Ovary (tissue), 7 donors: ENCODE measurements at regions not wholly inside any gene's neighbourhood (a gene's known extent, or its start where the extent isn't known, plus 50 kb on each side); places are given as distances from the start of the nearest gene placed in this dataset.

Experiments
- DNase-seq, 5 donors: peaks; one replicate each; pipeline ENCODE4 v3.0.0-alpha.2; 2019 to 2020
- H3K27ac ChIP-seq, 2 donors: fragments of 200-600 bp; one replicate each; pipeline versions ENCODE4 v1.5.1 to v1.8.0; 2019 to 2022
- H3K27me3 ChIP-seq: fragments of 200-600 bp; one replicate; pipeline ENCODE4 v1.8.0; 2022
- H3K36me3 ChIP-seq: fragments of 200-600 bp; sonication (generic); one replicate; pipeline ENCODE4 v1.5.1; 2019
- H3K4me1 ChIP-seq: one replicate; pipeline ENCODE4 v1.8.1; 2013; ENCODE audit warnings: mild to moderate bottlenecking, moderate library complexity; ENCODE audit not compliant: insufficient read depth
- H3K4me3 ChIP-seq: fragments of 200-600 bp; sonication (generic); one replicate; pipeline ENCODE4 v1.5.1; 2017
- H3K9me3 ChIP-seq, 2 donors: fragments of 200-600 bp in 1 of 2; sonication (generic) in 1 of 2; one replicate each; pipeline versions ENCODE4 v1.5.1 to v1.8.1; 2013 to 2019; ENCODE audit warnings: mild to moderate bottlenecking in 1 of 2, moderate library complexity in 1 of 2
- CTCF ChIP-seq, 3 donors: fragments of 450-650 bp in 2 of 3; fragments of 200-600 bp in 1 of 3; IDR thresholded peaks; one replicate each; pipeline versions ENCODE4 v1.5.1 to v1.8.0; 2016 to 2022; ENCODE audit warnings: antibody characterized with exemption in 3 of 3, mild to moderate bottlenecking in 1 of 3
- EP300 ChIP-seq: sonication (generic); formaldehyde crosslinking; IDR thresholded peaks from one replicate; pipeline ENCODE4 v1.6.1; 2017; ENCODE audit warnings: antibody characterized with exemption
- POLR2A ChIP-seq: fragments of 450-650 bp; IDR thresholded peaks from one replicate; pipeline ENCODE4 v1.6.1; 2017; ENCODE audit warnings: antibody characterized with exemption, mild to moderate bottlenecking, moderate library complexity
- WGBS, 3 donors: extraction: QIAGEN DNeasy Blood & Tissue Kit in 1 of 3; methylation state at CpG; one replicate each; pipeline versions ENCODE4 v1.1.5 to v1.1.7; 2013 to 2017; 5-methylcytosine and 5-hydroxymethylcytosine counted together
- intact Hi-C, 4 donors: fragments of 100-400 bp; cut with DNase I; formaldehyde crosslinking; loops; one replicate each; pipeline versions ENCODE4 v1.11.0 to v1.15.1; 2022 to 2023
- donor health status: DM: no; HTN: no; CAD: no; lungs with moderate emphysema.
- donor health status: DM: no; HTN: no; CAD: no.
- donor health status: Bipolar disorder and iron deficiency.
- donor health status: DM: no; HTN: no; CAD: no.
- donor health status: DM: yes; HTN: yes; CAD: no.

GRCh38 chr12:91991399-91992187 lies 154.1 kb downstream of the BTG1 start:
- no peak overlapping the region for H3K4me3 ChIP-seq
- DNase-seq, result no peak
- H3K4me1 ChIP-seq, result no peaks in the 10 kb centered on the region
- no peaks in the 10 kb centered on the region for H3K9me3 ChIP-seq
- H3K27ac ChIP-seq, result no peak overlapping the region
- intact Hi-C loops, result no loop called here
- WGBS, 3 donors, result 57 to 75% (median 70%) methylated on average over 1 of the region's 1 CpG
- no peaks in the 10 kb centered on the region for H3K27me3 ChIP-seq
- TF ChIP-seq CTCF (IDR thresholded peaks at IDR 0.05) (no peak), EP300 (no peak), POLR2A (no peak)
- no peaks in the 10 kb centered on the region for H3K36me3 ChIP-seq

DNA sequence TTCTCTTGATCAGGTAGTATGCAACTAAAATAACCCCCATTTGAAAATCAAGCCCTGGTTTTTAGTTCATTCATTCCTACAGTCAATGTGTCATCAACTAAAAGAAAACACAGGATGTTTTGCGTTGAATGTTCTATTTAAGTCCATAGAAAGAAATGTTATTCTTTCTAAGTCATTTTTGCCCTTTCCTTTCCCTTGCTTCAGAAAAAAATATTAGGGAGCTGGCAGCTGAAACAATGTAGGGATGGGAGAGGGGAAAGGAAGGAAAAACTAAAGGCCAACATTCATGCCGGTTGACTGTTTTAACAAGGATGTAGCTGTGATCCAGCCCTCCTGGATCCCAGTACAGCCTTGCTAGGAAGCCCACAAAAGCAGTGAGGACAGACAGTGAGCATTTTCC lies 155.1 kb downstream of the BTG1 start:
- no peak for DNase-seq
- intact Hi-C loops, result no loop called here
- Histone ChIP-seq H3K4me1 (no peaks in the 10 kb centered on the region), H3K36me3 (no peaks in the 10 kb centered on the region), H3K27ac (no peak overlapping the region), H3K9me3 (no peaks in the 10 kb centered on the region), H3K4me3 (no peak overlapping the region), H3K27me3 (no peaks in the 10 kb centered on the region)
- no peak for TF ChIP-seq CTCF (IDR thresholded peaks at IDR 0.05)
- TF ChIP-seq POLR2A, result no peak
- TF ChIP-seq EP300, result no peak
- WGBS, 3 donors, result 11 to 21% (median 14%) methylated on average over 2 of the region's 2 CpGs

DNA sequence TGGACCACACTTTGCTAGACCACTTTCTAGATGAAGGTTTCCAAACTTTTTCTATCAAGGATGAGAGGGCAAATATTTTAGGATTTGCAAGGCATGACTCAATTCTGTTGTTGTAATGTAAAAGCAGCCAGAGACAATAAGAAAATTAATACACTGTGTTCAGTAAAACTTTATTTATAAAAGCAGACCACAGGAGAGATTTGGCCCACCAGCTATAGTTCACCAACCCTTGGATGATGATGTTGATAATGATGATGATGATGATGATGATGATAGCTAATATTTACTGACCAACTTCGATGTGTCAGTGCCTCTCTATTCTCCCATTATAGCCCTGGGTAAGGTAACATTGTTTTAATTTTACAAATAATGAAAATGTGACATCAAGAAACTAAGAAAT lies 156.5 kb downstream of the BTG1 start:
- H3K4me3 ChIP-seq, result no peak overlapping the region
- no peaks in the 10 kb centered on the region for H3K27me3 ChIP-seq
- TF ChIP-seq CTCF (IDR thresholded peaks at IDR 0.05) (no peak), EP300 (no peak), POLR2A (no peak)
- no peak for DNase-seq
- H3K27ac ChIP-seq, result no peak overlapping the region
- H3K4me1 ChIP-seq, result no peaks in the 10 kb centered on the region
- 95 to 98% (median 96%) methylated on average over 1 of the region's 1 CpG for WGBS, 3 donors
- intact Hi-C loops, result no loop called here
- no peaks in the 10 kb centered on the region for H3K36me3 ChIP-seq
- no peaks in the 10 kb centered on the region for H3K9me3 ChIP-seq

DNA sequence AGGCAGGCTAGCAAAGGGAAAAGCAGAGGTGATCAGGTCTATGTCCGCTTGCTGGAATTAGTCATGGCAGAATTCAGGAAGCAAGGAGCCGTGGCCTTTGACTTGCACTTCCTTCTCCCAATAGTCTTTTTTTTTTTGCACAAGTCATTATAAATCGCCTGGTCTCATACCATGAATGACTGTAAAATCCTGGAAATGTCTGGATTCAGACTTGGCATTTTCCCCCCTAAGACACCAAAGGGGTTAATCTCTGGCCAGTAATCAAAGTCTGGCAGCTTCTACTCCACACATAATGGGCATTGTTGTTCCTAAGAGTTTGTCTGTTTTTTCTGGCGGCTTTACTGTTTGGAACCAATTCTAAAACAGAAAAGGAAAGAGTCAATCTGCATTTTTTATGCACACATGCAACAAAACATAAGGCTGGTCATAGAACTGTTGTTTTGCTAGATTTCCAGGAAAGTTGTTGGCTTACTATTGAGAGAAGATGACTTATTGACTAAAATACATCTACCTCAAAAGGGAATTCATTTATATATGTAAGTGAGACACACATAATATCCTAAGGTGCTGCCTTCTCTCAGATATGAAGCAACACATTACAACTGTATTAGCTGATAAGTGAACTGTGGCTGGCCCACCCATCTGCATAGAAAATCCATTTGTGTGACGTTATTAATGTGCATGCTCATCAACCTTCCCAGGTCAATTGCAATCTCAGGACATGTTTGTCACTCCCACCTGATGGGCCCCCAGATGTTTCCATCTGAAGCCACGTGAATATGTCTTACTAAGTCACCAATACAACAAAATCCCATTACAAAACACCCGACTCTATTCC lies 157.3 kb downstream of the BTG1 start:
- H3K36me3 ChIP-seq, result no peaks in the 10 kb centered on the region
- H3K27me3 ChIP-seq, result no peaks in the 10 kb centered on the region
- TF ChIP-seq POLR2A (no peak), CTCF (IDR thresholded peaks at IDR 0.05) (no peak), EP300 (no peak)
- 73 to 76% (median 75%) methylated on average over 7 of the region's 7 CpGs for WGBS, 3 donors
- intact Hi-C loops, result no loop called here
- no peaks in the 10 kb centered on the region for H3K9me3 ChIP-seq
- H3K4me1 ChIP-seq, result no peaks in the 10 kb centered on the region
- DNase-seq, result no peak
- no peak overlapping the region for H3K4me3 ChIP-seq
- no peak overlapping the region for H3K27ac ChIP-seq
